OCI-LY1 (cell line): ENCODE measurements at regions not wholly inside any gene's neighbourhood (a gene's known extent, or its start where the extent isn't known, plus 50 kb on each side); places are given as distances from the start of the nearest gene placed in this dataset.

Source experiments
- H2AFZ ChIP-seq: fragments of 200-600 bp; sonication (generic), shearing (Covaris generic); 2 replicates; pipeline ENCODE4 v1.6.0; 2014; ENCODE audit warnings: antibody characterized with exemption, mild to moderate bottlenecking, low read length
- H3F3A ChIP-seq: fragments of 200-600 bp; sonication (generic), shearing (Covaris generic); 2 replicates; pipeline ENCODE4 v1.6.0; 2014; ENCODE audit warnings: mild to moderate bottlenecking, antibody characterized with exemption, low read length, moderate library complexity; ENCODE audit not compliant: insufficient read depth
- H3K27ac ChIP-seq: fragments of 200-600 bp; sonication (generic); 2 replicates; pipeline ENCODE4 v1.5.1; 2014; ENCODE audit warnings: low read length, mixed run types, mild to moderate bottlenecking, low read depth; ENCODE audit not compliant: poor library complexity, severe bottlenecking
- H3K27me3 ChIP-seq: fragments of 200-600 bp; sonication (generic); 2 replicates; pipeline ENCODE4 v1.6.0; 2014; ENCODE audit warnings: antibody characterized with exemption, mild to moderate bottlenecking, low read length, moderate library complexity; ENCODE audit not compliant: insufficient read depth
- H3K36me3 ChIP-seq: fragments of 200-600 bp; sonication (generic); 2 replicates; pipeline ENCODE4 v1.6.1; 2014; ENCODE audit warnings: mild to moderate bottlenecking, antibody characterized with exemption, low read length, moderate library complexity, mixed read lengths; ENCODE audit not compliant: insufficient read depth
- H3K4me1 ChIP-seq: fragments of 200-600 bp; sonication (generic); 2 replicates; pipeline ENCODE4 v1.5.1; 2014; ENCODE audit warnings: mild to moderate bottlenecking, low read length, moderate library complexity; ENCODE audit not compliant: insufficient read depth, severe bottlenecking
- H3K4me2 ChIP-seq: fragments of 200-600 bp; sonication (generic), shearing (Covaris generic); 2 replicates; pipeline ENCODE4 v1.6.1; 2014; ENCODE audit warnings: low read length
- H3K4me3 ChIP-seq: fragments of 200-600 bp; sonication (generic); 2 replicates; pipeline ENCODE4 v1.5.1; 2014; ENCODE audit warnings: low read length, low read depth, mild to moderate bottlenecking, mixed read lengths; ENCODE audit not compliant: poor library complexity, severe bottlenecking
- H3K79me2 ChIP-seq: fragments of 200-600 bp; shearing (Covaris generic); 2 replicates; pipeline ENCODE4 v1.6.1; 2016; ENCODE audit warnings: mixed run types, low read length, mixed read lengths; ENCODE audit not compliant: insufficient read depth
- H3K9ac ChIP-seq: fragments of 200-600 bp; sonication (generic), shearing (Covaris generic); 2 replicates; pipeline ENCODE4 v1.6.1; 2014; ENCODE audit warnings: mild to moderate bottlenecking, low read length, mixed read lengths
- H3K9me2 ChIP-seq: fragments of 200-600 bp; sonication (generic), shearing (Covaris generic); 2 replicates; pipeline ENCODE4 v1.6.1; 2014; ENCODE audit warnings: low read depth, mild to moderate bottlenecking, low read length, mixed read lengths
- H3K9me3 ChIP-seq: fragments of 200-600 bp; shearing (Covaris generic); 2 replicates; pipeline ENCODE4 v1.6.1; 2014; ENCODE audit warnings: low read length, mixed read lengths
- H4K20me1 ChIP-seq: fragments of 200-600 bp; sonication (generic), shearing (Covaris generic); 2 replicates; pipeline ENCODE4 v1.6.0; 2016; ENCODE audit warnings: mild to moderate bottlenecking, low read length; ENCODE audit not compliant: insufficient read depth
- EZH2 ChIP-seq: fragments of 200-600 bp; sonication (generic), shearing (Covaris generic); IDR thresholded peaks from 2 replicates; pipeline ENCODE4 v1.8.0; 2017; ENCODE audit warnings: borderline replicate concordance, mixed run types, mild to moderate bottlenecking, antibody characterized with exemption, low read length, moderate library complexity, mixed read lengths
- TF ChIP-seq, protein P1 (sequence below): fragments of 200-600 bp; sonication (generic), shearing (Covaris generic); IDR thresholded peaks from 2 replicates; pipeline ENCODE4 v1.5.1; 2017; ENCODE audit warnings: mild to moderate bottlenecking, antibody characterized with exemption, low read length, moderate library complexity, mixed read lengths

DNA sequence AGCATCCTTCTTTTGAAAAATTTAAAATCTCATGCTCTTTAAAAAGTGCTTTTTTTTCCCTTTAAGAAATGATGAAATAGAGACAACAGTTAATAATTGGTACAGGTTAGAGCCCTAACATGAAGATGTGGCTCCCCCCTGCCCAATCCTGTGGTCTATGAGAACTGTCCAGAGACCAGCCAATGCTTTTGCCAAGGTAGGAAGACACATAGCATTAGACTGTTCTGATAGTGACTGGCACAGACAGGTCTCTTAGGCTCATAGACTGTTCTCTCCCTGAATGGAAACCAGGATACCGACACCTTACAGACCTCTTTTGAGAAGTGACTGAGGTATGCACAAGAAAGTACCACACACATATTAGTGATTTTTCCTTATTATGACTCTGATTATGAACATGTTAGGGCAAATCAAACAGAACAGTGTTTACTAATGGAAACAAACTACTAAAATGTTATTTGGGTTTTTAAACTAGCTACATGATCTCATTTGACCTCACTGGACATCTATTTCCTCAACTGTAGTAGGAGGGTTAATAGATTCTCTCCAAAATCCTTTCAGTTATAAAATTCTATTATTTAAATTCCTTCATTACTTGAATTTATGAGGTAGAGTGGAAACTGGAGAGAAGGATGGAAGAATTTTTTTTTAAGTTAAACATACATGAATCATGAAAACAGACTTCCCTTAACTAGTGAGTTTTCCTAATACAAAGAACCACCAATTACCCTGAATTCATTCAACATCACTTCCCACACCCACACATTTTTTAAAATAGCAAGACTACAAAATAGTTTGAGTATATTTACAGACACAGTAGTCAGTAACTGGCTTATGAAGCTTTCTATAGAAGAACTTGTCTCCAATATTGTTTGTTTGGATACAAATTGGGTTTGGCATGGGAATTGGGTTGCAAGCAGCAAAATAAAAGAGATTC is 120.4 kb downstream of the OGFRL1 start:
- no peak overlapping the region for H3K4me3 ChIP-seq
- no peaks in the 10 kb centered on the region for H3K9me2 ChIP-seq
- no peaks in the 10 kb centered on the region for H3K9me3 ChIP-seq
- no peak overlapping the region for H3K4me2 ChIP-seq
- no peaks in the 10 kb centered on the region for H3K27me3 ChIP-seq
- no peak overlapping the region for H3K27ac ChIP-seq
- no peak overlapping the region for H2AFZ ChIP-seq
- no peak for TF ChIP-seq EZH2
- TF ChIP-seq, protein P1, sequence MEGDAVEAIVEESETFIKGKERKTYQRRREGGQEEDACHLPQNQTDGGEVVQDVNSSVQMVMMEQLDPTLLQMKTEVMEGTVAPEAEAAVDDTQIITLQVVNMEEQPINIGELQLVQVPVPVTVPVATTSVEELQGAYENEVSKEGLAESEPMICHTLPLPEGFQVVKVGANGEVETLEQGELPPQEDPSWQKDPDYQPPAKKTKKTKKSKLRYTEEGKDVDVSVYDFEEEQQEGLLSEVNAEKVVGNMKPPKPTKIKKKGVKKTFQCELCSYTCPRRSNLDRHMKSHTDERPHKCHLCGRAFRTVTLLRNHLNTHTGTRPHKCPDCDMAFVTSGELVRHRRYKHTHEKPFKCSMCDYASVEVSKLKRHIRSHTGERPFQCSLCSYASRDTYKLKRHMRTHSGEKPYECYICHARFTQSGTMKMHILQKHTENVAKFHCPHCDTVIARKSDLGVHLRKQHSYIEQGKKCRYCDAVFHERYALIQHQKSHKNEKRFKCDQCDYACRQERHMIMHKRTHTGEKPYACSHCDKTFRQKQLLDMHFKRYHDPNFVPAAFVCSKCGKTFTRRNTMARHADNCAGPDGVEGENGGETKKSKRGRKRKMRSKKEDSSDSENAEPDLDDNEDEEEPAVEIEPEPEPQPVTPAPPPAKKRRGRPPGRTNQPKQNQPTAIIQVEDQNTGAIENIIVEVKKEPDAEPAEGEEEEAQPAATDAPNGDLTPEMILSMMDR = no peak
- no peaks in the 10 kb centered on the region for H4K20me1 ChIP-seq
- H3K9ac ChIP-seq = no peak overlapping the region
- H3K4me1 ChIP-seq = no peaks in the 10 kb centered on the region
- H3K79me2 ChIP-seq = no peaks in the 10 kb centered on the region
- no peaks in the 10 kb centered on the region for H3K36me3 ChIP-seq
- no peaks in the 10 kb centered on the region for H3F3A ChIP-seq

DNA sequence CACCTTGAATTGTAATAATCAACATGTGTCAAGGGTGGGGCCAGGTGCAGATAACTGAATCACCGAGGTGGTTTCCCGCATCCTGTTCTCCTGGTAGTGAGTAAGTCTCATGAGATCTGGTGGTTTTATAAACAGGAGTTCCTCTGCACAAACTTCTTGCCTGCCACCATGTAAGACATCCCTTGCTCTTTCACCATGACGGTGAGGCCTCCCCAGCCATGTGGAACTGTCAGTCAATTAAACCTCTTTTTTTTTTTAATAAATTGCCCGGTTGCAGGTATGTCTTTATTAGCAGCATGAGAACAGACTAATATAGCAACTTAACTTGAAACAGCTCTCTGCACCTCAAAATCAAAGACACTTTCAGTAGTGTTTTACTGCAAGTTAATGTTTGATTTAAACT is 121.6 kb downstream of the OGFRL1 start:
- no peaks in the 10 kb centered on the region for H3K9me2 ChIP-seq
- H3K36me3 ChIP-seq = no peaks in the 10 kb centered on the region
- H3K27ac ChIP-seq = no peak overlapping the region
- TF ChIP-seq, protein P1 = no peak
- no peak for TF ChIP-seq EZH2
- no peaks in the 10 kb centered on the region for H4K20me1 ChIP-seq
- H3K9me3 ChIP-seq = no peaks in the 10 kb centered on the region
- H3K9ac ChIP-seq = no peak overlapping the region
- H3K4me2 ChIP-seq = no peak overlapping the region
- no peak overlapping the region for H3K4me3 ChIP-seq
- no peaks in the 10 kb centered on the region for H3K27me3 ChIP-seq
- no peaks in the 10 kb centered on the region for H3F3A ChIP-seq
- H3K79me2 ChIP-seq = no peaks in the 10 kb centered on the region
- H3K4me1 ChIP-seq = no peaks in the 10 kb centered on the region
- no peak overlapping the region for H2AFZ ChIP-seq

DNA sequence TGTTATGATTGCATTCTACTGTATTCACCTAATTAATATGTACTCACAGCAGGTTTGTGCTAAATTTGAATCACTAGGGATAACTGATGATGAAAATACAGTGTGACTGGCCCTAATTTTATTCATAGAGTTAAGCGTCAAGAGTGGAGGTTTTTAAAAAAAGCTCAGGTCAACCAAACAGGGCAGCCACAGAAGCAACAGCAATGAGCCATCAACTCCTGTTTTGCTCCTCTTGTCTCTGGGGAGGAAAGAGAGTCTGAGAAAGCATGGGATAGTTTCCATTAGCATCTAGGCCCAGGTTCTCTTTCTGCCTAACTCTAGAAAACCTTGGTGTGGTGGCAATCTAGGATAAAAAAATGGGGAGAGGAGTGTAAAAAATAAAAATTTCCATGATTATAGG is 122.1 kb downstream of the OGFRL1 start:
- H3K4me1 ChIP-seq = no peaks in the 10 kb centered on the region
- no peak overlapping the region for H2AFZ ChIP-seq
- H3K27ac ChIP-seq = no peak overlapping the region
- TF ChIP-seq EZH2 = no peak
- TF ChIP-seq, protein P1 = no peak
- no peaks in the 10 kb centered on the region for H4K20me1 ChIP-seq
- no peaks in the 10 kb centered on the region for H3K27me3 ChIP-seq
- H3F3A ChIP-seq = no peaks in the 10 kb centered on the region
- no peaks in the 10 kb centered on the region for H3K36me3 ChIP-seq
- no peaks in the 10 kb centered on the region for H3K9me3 ChIP-seq
- no peaks in the 10 kb centered on the region for H3K9me2 ChIP-seq
- H3K4me3 ChIP-seq = no peak overlapping the region
- H3K4me2 ChIP-seq = no peak overlapping the region
- no peaks in the 10 kb centered on the region for H3K79me2 ChIP-seq
- H3K9ac ChIP-seq = no peak overlapping the region
